G401.6 (cell line): ENCODE measurements at regions not wholly inside any gene's neighbourhood (a gene's known extent, or its start where the extent isn't known, plus 50 kb on each side); places are given as distances from the start of the nearest gene placed in this dataset.

ENCODE experiments used
- FAIRE-seq: peaks from 2 replicates; lab custom pipeline; 2012; peaks lifted over from hg19 to GRCh38; lab: Jason Lieb, UNC

GRCh38 chr13:95452375-95452774, 100.1 kb upstream of the CLDN10 start:
- no peak for FAIRE-seq

GRCh38 chr13:95455782-95456181, 96.7 kb upstream of the CLDN10 start:
- no peak for FAIRE-seq

- no peak for FAIRE-seq
Measured at GRCh38 chr13:95456815-95457214, 95.7 kb upstream of the CLDN10 start.

GRCh38 chr13:95457294-95457693, 95.2 kb upstream of the CLDN10 start:
- FAIRE-seq = no peak

GRCh38 chr13:95462801-95463200, 89.7 kb upstream of the CLDN10 start:
- no peak for FAIRE-seq

- FAIRE-seq = no peak
Measured at GRCh38 chr13:95463531-95463930, 89.0 kb upstream of the CLDN10 start.

- FAIRE-seq = no peak
Measured at GRCh38 chr13:95470574-95471366, 81.8 kb upstream of the CLDN10 start.

GRCh38 chr13:95471960-95472359, 80.6 kb upstream of the CLDN10 start:
- FAIRE-seq = no peak

- no peak for FAIRE-seq
Measured at GRCh38 chr13:95474992-95475391, 77.5 kb upstream of the CLDN10 start.

GRCh38 chr13:95477187-95477586, 75.3 kb upstream of the CLDN10 start:
- no peak for FAIRE-seq

- FAIRE-seq = no peak
Measured at GRCh38 chr13:95479731-95480130, 72.8 kb upstream of the CLDN10 start.

GRCh38 chr13:95480131-95480545, 72.4 kb upstream of the CLDN10 start:
- FAIRE-seq = no peak

- no peak for FAIRE-seq
Measured at GRCh38 chr13:95480791-95481780, 71.4 kb upstream of the CLDN10 start.

GRCh38 chr13:95484052-95484451, 68.5 kb upstream of the CLDN10 start:
- FAIRE-seq = no peak

GRCh38 chr13:95485045-95485517, 67.4 kb upstream of the CLDN10 start:
- no peak for FAIRE-seq

- FAIRE-seq = no peak
Measured at GRCh38 chr13:95485518-95486144, 66.9 kb upstream of the CLDN10 start.

- FAIRE-seq = no peak
Measured at GRCh38 chr13:95492044-95492801, 60.3 kb upstream of the CLDN10 start.

- peak; percentile 93 for FAIRE-seq
Measured at GRCh38 chr13:95494082-95494681, 58.3 kb upstream of the CLDN10 start.

- FAIRE-seq = no peak
Measured at GRCh38 chr13:95496485-95496884, 56.0 kb upstream of the CLDN10 start.

GRCh38 chr13:95497381-95497807, 55.1 kb upstream of the CLDN10 start:
- FAIRE-seq = no peak

GRCh38 chr13:95498886-95499285, 53.6 kb upstream of the CLDN10 start:
- FAIRE-seq = no peak
